HAP-1 (cell line): ENCODE measurements at regions not wholly inside any gene's neighbourhood (a gene's known extent, or its start where the extent isn't known, plus 50 kb on each side); places are given as distances from the start of the nearest gene placed in this dataset.
"Not testable (repeated sequence)": the region's sequence is repeated elsewhere in the genome, so short reads cannot be mapped to it uniquely, and the experiment has no call there.

ENCODE experiments used
- DNase-seq, 2 experiments: peaks; one replicate each; pipeline ENCODE4 v3.0.0-alpha.2; 2016 to 2020; ENCODE audit warnings: low spot score in 2 of 2
- H3K27me3 ChIP-seq: fragments of 250-450 bp; sonication (Bioruptor Pico); 2 replicates; pipeline ENCODE4 v1.5.1; 2020; ENCODE audit warnings: low read depth, mild to moderate bottlenecking, moderate library complexity
- H3K36me3 ChIP-seq: fragments of 250-450 bp; sonication (Bioruptor Pico); replicated peaks from 2 replicates; pipeline ENCODE4 v1.5.1; 2020; ENCODE audit warnings: mild to moderate bottlenecking
- H3K4me1 ChIP-seq: fragments of 250-450 bp; sonication (Bioruptor Pico); 2 replicates; pipeline ENCODE4 v1.5.1; 2020; ENCODE audit warnings: mild to moderate bottlenecking
- H3K4me3 ChIP-seq: fragments of 250-450 bp; sonication (Bioruptor Pico); 2 replicates; pipeline ENCODE4 v1.5.1; 2020; ENCODE audit warnings: mild to moderate bottlenecking, moderate library complexity
- H3K9me3 ChIP-seq: fragments of 250-450 bp; sonication (Bioruptor Pico); 2 replicates; pipeline ENCODE4 v1.5.1; 2020; ENCODE audit warnings: mild to moderate bottlenecking, moderate library complexity
- in situ Hi-C: fragments of 300-500 bp; cut with MboI; formaldehyde crosslinking; loops from 3 replicates; pipeline ENCODE4 v1.14.3; 2020; ENCODE audit warnings: low sequenced_read_pairs, inconsistent platforms, mixed read lengths

- no peaks in the 10 kb centered on the region for H3K27me3 ChIP-seq
- DNase-seq = no peak
- no peaks in the 10 kb centered on the region for H3K9me3 ChIP-seq
- no peaks in the 10 kb centered on the region for H3K36me3 ChIP-seq
- no peak overlapping the region for H3K4me3 ChIP-seq
- H3K4me1 ChIP-seq = no peaks in the 10 kb centered on the region
- in situ Hi-C loops = no loop called here
Observed at GRCh38 chr3:98711426-98711825, 51.7 kb upstream of the ST3GAL6 start.

GRCh38 chr3:98712726-98713125 is 50.4 kb upstream of the ST3GAL6 start:
- Histone ChIP-seq H3K9me3 (no peaks in the 10 kb centered on the region), H3K36me3 (no peaks in the 10 kb centered on the region), H3K4me3 (no peak overlapping the region), H3K27me3 (no peaks in the 10 kb centered on the region), H3K4me1 (no peaks in the 10 kb centered on the region)
- no peak for DNase-seq
- in situ Hi-C loops = no loop called here

DNA sequence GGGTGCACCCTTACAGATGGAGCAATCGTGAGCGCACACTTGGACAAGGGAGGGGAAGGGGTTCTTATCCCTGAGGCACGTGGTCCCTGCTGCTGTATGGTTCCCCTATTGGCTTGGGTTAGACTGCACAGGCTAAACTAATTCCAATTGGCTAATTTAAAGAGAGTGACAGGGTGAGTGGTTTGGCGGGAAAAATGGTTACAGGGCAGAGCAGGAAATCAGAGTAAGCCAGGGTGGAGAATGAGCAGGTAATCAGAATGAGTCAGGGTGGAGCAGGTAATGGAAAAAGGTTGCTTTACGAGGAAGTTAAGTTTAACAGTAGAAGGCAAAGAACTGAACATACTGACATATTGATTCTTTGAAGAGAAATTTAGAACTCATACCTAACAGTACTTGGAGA is 49.8 kb upstream of the ST3GAL6 start:
- in situ Hi-C loops = not testable (repeated sequence)

More for the DNA sequence above, 49.8 kb upstream of the ST3GAL6 start:
- DNase-seq, H3K27me3 ChIP-seq, H3K4me1 ChIP-seq, H3K4me3 ChIP-seq, H3K9me3 ChIP-seq, H3K36me3 ChIP-seq: not testable (repeated sequence)
